VCaP (cell line): ENCODE measurements at regions not wholly inside any gene's neighbourhood (a gene's known extent, or its start where the extent isn't known, plus 50 kb on each side); places are given as distances from the start of the nearest gene placed in this dataset.
"Not testable (repeated sequence)": the region's sequence is repeated elsewhere in the genome, so short reads cannot be mapped to it uniquely, and the experiment has no call there.

Source experiments
- H3K27ac ChIP-seq: fragments of 450-650 bp; 2 replicates; pipeline ENCODE4 v1.5.1; 2017
- TF ChIP-seq, protein P1 (sequence below): fragments of 450-650 bp; conservative IDR thresholded peaks from 2 replicates; pipeline ENCODE4 v1.5.1; 2017; ENCODE audit warnings: mild to moderate bottlenecking, moderate library complexity

DNA sequence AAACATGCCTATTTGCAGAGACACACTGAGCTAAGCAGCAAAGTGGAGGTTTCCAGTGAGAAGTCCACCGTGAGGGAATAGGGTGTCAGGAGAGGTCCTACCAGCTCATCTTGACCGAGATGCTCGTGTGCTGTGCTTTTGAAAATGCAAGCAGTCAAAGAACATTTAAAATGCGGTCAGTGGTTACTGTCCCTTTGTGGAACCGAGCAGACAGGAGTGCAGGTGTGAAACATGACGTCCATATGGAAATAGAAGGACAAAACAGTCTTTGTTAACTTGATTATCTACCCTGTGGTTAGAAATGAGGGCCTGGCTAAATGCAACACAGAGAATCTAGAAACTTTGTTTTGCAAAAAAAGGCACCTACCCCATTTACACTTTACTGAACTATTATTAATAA, 473.3 kb downstream of the SPATA31A6 start:
- not testable (repeated sequence) for H3K27ac ChIP-seq

DNA sequence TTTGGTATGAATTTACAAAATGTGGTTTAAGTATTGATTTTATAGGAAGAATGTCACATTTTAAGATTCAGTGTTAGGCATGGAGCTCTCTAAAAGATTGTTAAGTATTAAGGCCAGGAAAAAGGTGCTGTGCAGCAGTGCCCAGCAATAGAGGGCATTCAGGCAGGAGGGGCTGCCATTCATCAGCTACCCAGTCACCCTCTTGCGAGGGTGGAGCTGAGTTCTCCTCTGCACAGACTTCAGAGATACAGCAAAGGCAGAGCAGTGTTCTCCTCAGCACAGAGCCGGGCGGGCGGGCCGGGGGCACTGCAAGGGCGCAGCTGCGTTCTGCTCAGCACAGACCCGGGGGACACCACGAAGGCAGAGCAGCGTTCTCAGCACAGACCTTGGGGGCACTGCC, 474.0 kb downstream of the SPATA31A6 start:
- H3K27ac ChIP-seq = not testable (repeated sequence)

DNA sequence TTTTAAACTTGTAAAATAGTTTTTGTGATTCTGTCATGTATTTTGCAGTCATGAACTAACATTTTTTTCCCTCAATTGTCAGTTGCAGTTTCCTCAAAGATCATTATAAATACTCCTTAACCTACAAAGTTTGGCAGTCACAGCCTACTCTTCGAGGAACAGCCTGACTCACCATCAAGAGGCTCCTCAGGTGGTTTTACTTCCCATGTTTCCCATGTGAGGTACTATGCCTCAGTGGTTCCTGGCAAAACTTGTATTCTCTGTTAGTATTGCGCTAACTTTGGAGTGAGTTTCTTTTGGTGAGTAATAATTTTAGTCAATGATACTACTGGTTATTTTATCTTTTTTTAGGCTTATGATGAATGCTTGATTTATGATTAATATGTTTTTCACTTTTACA, 513.7 kb downstream of the SPATA31A6 start:
- H3K27ac ChIP-seq = not testable (repeated sequence)

DNA sequence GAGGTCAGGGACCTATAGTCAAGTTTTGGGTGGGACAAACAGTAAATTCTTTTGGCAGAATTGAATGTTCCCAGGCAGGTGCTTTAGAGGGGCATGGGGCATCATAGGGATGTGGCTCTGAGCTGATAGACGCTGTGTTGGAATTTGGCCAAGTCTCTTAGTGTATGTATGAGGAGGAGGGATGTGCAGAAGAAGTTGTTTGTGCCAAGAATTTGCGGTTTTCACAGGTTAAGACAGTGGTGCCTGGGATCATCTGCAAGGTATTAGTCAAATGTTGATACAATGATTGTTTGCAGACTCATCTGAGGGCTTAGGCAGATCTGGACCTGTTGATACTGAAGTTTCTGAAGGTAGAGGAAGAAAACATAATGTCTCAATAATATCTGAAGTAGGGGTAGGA, 519.4 kb downstream of the SPATA31A6 start:
- H3K27ac ChIP-seq = not testable (repeated sequence)

DNA sequence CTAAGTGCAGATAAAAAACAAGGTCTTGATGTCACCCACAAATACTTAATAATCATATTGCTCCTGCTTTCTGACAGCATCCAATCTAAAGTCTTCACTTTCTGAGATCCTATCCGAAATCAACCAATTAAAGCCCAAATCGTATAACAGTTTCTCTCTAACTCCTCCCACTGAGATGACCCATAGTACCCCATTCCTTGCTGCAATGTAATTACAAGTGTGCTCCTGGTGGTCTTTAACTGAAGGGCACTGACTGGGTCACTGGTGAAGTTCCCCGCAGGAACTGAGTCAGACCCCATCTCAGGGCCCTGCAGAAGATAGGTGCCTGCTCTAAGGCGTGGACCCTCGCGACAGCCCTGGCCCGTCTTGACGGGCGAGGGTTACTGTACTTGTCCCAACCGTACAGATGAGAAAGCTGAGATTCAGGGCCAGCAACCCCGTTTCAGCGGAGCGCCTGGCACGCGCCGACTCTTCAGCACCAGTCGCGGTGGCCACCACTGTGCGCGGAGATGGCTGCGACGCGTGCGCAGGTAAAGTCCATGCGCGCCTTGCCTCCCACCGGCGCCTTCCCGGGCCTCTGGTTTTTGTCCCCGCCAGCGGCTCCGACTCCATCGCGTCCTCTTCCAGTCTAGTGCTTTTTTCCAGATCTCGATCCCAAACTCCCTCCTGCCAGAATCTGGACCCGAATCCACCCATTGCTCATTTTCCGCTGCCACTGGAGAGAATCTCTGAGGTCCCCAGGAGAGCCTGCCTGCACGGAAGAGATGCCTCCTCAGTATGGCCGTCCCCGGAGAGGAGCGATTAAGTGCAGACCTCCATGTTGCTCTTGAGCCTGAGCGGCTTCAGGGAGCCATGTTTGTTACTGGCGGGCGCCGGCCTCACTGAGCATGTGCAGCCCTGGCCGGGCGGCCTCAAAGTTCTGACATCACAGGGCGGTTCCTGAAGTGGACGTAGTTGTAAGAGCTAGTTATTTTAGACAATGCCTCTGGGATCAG, 541.7 kb downstream of the SPATA31A6 start:
- H3K27ac ChIP-seq = not testable (repeated sequence)

DNA sequence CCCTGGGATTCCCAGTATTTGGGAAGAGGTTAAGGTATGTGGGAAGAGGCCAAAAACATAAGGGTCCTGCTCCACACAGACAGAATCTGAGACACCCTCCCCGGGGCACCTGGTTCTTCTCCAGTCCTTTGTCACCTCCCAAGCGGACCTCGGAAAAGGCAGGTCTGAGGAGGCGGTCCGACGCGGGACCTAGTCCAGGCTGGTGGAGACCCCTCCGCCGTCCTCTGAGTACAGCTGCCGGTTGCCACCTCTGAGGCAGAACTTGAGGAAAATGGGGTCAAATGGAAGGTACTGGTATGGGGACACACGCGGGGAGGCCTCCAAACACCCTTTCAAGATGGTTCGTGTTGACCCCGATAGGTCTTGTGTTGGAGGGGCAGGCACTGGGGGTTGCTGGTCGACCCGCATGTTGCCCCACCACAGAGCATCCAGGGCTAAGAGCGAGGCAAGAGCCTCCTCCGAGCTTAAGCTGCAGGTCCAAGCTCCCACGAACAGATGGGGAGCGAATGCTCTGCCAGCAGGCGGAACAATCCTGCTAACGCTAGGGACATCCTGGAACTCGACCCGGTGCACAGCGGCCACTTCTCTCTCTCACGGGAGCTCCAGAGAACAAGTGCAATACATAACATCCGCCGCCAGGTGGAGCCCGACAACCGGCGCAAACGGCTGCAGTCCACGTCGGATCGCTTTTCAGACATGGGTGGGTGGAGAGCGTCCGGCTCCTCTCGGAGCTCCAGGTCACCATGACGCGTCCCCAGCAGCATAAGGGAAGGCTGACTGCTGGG, 559.8 kb downstream of the SPATA31A6 start:
- TF ChIP-seq, protein P1, sequence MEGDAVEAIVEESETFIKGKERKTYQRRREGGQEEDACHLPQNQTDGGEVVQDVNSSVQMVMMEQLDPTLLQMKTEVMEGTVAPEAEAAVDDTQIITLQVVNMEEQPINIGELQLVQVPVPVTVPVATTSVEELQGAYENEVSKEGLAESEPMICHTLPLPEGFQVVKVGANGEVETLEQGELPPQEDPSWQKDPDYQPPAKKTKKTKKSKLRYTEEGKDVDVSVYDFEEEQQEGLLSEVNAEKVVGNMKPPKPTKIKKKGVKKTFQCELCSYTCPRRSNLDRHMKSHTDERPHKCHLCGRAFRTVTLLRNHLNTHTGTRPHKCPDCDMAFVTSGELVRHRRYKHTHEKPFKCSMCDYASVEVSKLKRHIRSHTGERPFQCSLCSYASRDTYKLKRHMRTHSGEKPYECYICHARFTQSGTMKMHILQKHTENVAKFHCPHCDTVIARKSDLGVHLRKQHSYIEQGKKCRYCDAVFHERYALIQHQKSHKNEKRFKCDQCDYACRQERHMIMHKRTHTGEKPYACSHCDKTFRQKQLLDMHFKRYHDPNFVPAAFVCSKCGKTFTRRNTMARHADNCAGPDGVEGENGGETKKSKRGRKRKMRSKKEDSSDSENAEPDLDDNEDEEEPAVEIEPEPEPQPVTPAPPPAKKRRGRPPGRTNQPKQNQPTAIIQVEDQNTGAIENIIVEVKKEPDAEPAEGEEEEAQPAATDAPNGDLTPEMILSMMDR = peak; percentile 85

DNA sequence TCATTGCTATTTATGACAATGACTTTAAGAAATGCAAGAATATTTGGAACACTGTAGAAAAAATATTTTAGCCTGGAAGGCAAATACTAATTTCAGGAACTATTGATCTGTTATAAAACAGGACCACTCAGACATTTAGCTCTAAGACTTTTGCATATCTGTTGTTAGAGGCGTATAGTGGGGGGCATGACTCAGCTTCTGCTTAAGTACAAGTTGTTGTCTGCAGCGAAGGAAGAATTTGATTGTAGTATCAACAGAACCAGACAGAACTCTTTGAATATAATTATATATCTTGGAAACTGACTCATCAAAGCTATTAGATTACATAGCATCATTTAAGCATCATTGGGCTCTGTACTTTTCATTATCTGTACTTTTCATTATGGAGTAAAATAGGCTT, 573.8 kb downstream of the SPATA31A6 start:
- not testable (repeated sequence) for H3K27ac ChIP-seq

More for the DNA sequence above, 559.8 kb downstream of the SPATA31A6 start:
- not testable (repeated sequence) for H3K27ac ChIP-seq

DNA sequence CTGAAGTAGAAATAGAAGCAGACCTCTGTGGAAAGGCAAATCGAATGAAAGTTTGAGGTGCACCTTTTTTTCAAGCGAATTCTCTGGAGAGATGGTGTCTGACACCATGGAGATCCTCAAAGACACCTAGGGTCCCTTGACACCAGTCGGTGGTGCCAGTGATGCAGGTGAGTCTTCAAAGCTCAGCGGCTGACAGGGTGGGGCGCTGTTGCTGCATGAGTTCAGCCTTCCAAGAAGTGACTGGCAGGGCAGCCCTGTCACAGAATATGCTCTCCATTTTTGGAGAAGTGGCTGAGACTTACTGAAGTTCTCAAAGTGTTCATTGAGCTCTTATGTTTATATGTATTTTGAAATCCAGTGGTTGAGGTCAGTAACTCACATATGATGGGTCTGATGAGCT, 575.9 kb downstream of the SPATA31A6 start:
- H3K27ac ChIP-seq = not testable (repeated sequence)
- TF ChIP-seq, protein P1 = peak; percentile 45

DNA sequence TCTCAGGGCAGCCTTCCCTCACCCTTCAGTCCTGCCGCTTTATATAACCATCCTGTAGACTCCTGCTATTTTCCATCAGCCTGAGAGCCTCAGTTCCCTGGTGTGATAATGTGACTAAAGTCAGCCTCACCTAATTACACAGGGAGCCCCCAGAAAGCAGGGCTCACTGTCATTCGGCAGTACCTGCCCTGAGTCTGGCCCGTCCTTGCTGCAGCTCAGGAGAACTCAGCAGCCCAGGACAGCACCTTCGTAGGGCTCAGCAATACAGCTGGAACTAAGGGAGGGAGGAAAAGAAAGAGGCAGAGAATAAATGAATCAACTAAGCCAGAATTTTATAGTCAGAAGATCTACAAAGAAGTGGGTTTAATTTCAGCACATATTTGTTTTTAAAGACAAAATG, 598.7 kb downstream of the SPATA31A6 start:
- H3K27ac ChIP-seq = not testable (repeated sequence)

DNA sequence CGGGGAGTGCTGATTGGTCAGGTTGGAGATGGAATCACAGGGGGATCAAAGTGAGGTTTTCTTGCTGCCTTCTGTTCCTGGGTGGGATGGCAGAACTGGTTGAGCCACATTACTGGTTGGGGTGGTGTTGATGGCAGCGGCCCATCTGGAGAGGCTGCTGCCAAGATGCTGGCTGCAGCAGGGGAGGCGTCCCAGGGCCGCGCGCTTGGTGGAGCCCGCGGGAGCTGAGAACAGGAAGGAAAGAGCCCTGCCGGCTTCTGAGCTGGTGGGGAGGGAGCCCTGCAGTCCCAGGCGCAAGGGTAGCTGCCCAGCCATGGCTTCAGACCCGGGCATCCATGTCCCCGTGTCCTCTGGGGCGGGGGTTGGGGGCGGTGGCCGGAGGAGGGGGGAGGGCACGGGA, 609.3 kb downstream of the SPATA31A6 start:
- TF ChIP-seq, protein P1 = 0 out of 2 replicates have a peak, but pooled peaks have one; percentile 7
- not testable (repeated sequence) for H3K27ac ChIP-seq

DNA sequence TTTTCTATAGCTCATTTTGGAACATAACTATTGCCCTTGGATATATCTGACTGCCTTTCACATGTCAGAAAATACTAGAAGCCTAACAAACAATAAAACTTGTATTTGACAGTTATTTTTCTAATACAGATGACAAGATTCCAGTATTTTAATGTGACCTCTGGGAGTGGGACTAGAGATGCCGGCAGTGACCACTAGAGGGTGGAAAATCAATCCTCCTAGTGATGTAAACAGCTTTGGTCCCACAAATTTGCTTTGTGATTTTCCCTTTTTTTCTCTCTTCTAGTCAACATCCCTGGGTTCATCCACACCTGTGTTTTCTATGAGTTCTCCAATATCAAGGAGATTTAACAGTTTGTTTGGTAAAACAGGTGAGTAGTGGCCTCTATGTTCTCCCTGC, 615.1 kb downstream of the SPATA31A6 start:
- TF ChIP-seq, protein P1 = peak; percentile 53
- H3K27ac ChIP-seq = not testable (repeated sequence)

DNA sequence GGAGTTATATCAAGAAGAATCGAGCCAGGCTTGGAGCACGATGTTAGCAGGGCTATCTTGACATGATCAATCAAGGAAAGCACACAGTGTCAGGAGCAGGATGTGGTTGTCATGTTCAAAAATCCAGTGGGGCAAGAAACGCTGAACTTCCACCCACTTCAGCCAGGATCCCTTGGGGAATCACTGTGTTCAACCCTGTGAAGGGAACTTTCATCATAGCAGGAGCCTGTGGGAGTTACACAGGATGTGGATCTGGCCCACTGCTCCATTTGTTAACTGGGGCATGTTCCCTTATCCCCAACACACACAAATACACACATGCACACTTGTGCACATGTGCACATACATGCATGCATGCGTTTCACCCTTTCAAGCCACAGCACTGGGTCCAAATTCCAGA, 619.3 kb downstream of the SPATA31A6 start:
- not testable (repeated sequence) for H3K27ac ChIP-seq

DNA sequence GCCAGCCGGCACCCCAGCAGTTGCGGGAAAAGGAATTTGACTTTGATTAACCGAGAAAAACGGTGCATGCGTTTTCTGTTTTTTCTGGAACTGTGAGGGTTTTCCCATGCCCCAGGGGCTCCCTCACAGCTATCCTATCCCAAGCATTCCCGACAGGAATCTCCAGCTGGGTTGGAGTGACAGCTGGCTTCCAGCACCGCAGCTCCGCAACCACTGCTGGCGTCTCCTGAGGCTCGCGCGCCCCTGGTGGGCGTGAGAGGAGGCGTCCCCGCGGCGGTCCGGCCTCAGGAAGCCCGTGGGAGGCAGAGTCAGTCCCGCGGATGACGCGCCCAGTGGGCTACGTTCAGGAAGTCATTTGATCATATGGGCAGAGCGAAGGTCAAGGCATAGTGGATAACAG, 623.2 kb downstream of the SPATA31A6 start:
- H3K27ac ChIP-seq = not testable (repeated sequence)

DNA sequence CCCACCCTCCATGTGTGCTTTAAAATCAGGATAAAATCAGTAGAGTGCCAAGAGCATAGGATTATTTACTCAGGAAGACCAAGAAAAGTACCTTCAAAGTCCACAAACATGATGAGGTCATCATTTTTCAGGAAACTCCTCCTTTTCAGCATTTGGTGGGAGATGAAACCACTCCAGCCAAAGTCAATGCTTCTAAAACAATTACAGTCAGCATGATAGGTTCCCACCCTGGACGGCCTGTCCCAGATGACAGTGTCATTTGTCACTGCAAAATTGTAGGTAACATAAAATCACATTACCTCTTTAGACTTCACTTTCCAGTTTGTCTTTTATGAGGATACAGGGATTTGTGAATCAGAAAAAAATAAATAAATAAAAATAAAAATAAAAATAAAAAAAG, 638.0 kb downstream of the SPATA31A6 start:
- H3K27ac ChIP-seq = not testable (repeated sequence)

DNA sequence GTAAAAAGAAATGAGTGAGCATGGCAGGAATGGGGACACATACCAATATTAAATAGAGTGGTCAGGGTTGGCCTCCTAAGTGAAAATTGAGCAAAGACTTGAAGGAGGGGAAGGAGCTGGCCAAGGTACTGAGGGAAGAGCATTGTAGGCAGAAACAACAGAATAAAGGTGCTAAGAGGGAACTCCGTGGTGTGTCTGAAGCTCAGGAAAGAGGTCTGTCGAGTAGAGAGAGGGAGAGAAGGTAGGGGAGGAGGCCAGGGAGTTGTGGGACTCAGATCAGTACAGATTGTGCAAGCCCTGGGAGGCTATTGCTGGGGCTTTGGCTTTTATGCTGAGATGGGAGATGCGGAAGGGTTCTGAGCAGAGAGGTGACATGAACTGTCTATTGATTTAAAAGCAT, 664.7 kb downstream of the SPATA31A6 start:
- not testable (repeated sequence) for H3K27ac ChIP-seq
